Right atrium auricular region (tissue), 2 donors: ENCODE measurements at regions not wholly inside any gene's neighbourhood (a gene's known extent, or its start where the extent isn't known, plus 50 kb on each side); places are given as distances from the start of the nearest gene placed in this dataset.

Experiments
- DNase-seq: peaks from one replicate; pipeline ENCODE4 v3.0.0-alpha.2; 2019; ENCODE audit warnings: low spot score
- H3K27ac ChIP-seq, 2 donors: fragments of 200-600 bp; sonication (generic); 1 replicate in 1 of 2; 2 replicates in 1 of 2; pipeline ENCODE4 v1.5.1; 2016 to 2019
- H3K27me3 ChIP-seq, 2 donors: fragments of 200-600 bp; sonication (generic); one replicate each; pipeline versions ENCODE4 v1.5.1 to v1.6.0; 2017 to 2019
- H3K36me3 ChIP-seq: fragments of 200-600 bp; sonication (generic); one replicate; pipeline ENCODE4 v1.5.1; 2016
- H3K4me1 ChIP-seq, 2 donors: fragments of 200-600 bp; sonication (generic); one replicate each; pipeline versions ENCODE4 v1.5.1 to v1.6.0; 2017 to 2019
- H3K4me3 ChIP-seq, 2 donors: fragments of 200-600 bp; sonication (generic); 1 replicate in 1 of 2; 2 replicates in 1 of 2; pipeline ENCODE4 v1.5.1; 2017 to 2019; ENCODE audit warnings: mild to moderate bottlenecking in 1 of 2, moderate library complexity in 1 of 2
- H3K9me3 ChIP-seq, 2 donors: fragments of 200-600 bp; sonication (generic); one replicate each; pipeline ENCODE4 v1.5.1; 2019
- CTCF ChIP-seq, 2 donors: fragments of 200-600 bp; sonication (generic); IDR thresholded peaks; one replicate each; pipeline ENCODE4 v1.5.1; 2019; ENCODE audit warnings: antibody characterized with exemption in 2 of 2

GRCh38 chr2:200013906-200014305 is 58.5 kb downstream of the MAIP1 start:
- H3K4me1 ChIP-seq, result no peaks in the 10 kb centered on the region
- no peak for TF ChIP-seq CTCF (IDR thresholded peaks at IDR 0.05)
- no peaks in the 10 kb centered on the region for H3K9me3 ChIP-seq
- no peaks in the 10 kb centered on the region for H3K36me3 ChIP-seq
- no peak overlapping the region for H3K4me3 ChIP-seq
- no peak overlapping the region for H3K27ac ChIP-seq
- no peaks in the 10 kb centered on the region for H3K27me3 ChIP-seq
- no peak for DNase-seq

GRCh38 chr2:200021449-200022114 is 66.2 kb downstream of the MAIP1 start:
- DNase-seq, result no peak
- no peak for TF ChIP-seq CTCF (IDR thresholded peaks at IDR 0.05)

DNA sequence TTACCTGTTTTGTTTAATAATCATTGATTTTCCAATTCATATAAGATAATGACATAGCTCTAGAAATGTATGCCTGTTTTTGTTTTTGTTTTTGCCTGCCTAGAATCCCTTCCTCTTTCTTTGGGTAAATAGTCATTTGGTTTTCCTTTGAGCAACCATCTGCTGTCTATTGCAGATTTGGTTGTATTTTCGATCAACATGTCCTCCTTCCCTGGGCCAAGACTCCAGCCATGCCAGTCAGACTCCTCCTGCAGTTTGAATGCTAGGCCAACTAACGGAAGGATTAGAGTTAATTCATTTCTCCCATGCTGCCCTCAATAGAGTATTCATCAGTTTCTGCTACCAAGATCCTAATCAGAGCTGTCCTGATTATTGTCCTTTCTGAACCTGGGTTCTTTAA is 67.1 kb downstream of the MAIP1 start:
- no peak overlapping the region for H3K27ac ChIP-seq
- no peaks in the 10 kb centered on the region for H3K36me3 ChIP-seq
- no peak for DNase-seq
- H3K4me3 ChIP-seq, result no peak overlapping the region
- H3K27me3 ChIP-seq, result no peaks in the 10 kb centered on the region
- no peaks in the 10 kb centered on the region for H3K4me1 ChIP-seq
- no peaks in the 10 kb centered on the region for H3K9me3 ChIP-seq
- TF ChIP-seq CTCF (IDR thresholded peaks at IDR 0.05), result no peak

More at GRCh38 chr2:200021449-200022114, 66.2 kb downstream of the MAIP1 start:
- Histone ChIP-seq H3K36me3 (no peaks in the 10 kb centered on the region), H3K27ac (no peak overlapping the region), H3K4me3 (no peak overlapping the region), H3K27me3 (no peaks in the 10 kb centered on the region), H3K9me3 (no peaks in the 10 kb centered on the region), H3K4me1 (no peaks in the 10 kb centered on the region)

GRCh38 chr2:200023570-200023969 is 68.2 kb downstream of the MAIP1 start:
- TF ChIP-seq CTCF (IDR thresholded peaks at IDR 0.05), result no peak
- H3K9me3 ChIP-seq, result no peaks in the 10 kb centered on the region
- no peak for DNase-seq
- H3K36me3 ChIP-seq, result no peaks in the 10 kb centered on the region
- no peak overlapping the region for H3K27ac ChIP-seq
- no peaks in the 10 kb centered on the region for H3K4me1 ChIP-seq
- no peaks in the 10 kb centered on the region for H3K27me3 ChIP-seq
- no peak overlapping the region for H3K4me3 ChIP-seq

DNA sequence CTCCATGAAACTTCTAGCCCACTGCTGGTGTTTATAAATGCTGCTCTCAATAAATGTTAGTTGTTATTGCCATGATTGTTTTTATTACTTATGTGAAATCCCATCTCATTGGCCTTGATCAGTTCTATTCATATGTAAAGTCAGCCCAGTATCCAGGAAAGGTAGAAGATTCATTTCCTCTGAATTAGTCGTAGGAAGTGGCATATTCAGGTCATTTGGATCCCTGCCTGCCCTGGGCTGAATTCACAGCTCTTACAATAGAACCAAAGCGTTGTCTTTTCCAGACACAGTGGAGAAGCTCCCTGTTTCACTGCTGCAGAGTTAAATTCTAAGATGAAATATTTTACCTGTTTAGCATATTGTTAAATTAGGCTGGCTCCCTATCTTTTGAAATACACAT is 70.3 kb downstream of the MAIP1 start:
- no peak for DNase-seq
- Histone ChIP-seq H3K4me1 (peaks cover 0 to 6% of the 10 kb centered on the region in 2 donors), H3K9me3 (no peaks in the 10 kb centered on the region), H3K36me3 (no peaks in the 10 kb centered on the region), H3K27ac (no peak overlapping the region), H3K27me3 (no peaks in the 10 kb centered on the region), H3K4me3 (no peak overlapping the region)
- no peak for TF ChIP-seq CTCF (IDR thresholded peaks at IDR 0.05)
